ENCODE measurements at regions not wholly inside any gene's neighbourhood (a gene's known extent, or its start where the extent isn't known, plus 50 kb on each side); places are given as distances from the start of the nearest gene placed in this dataset.

- no peaks in the 10 kb centered on the region for H3F3A ChIP-seq (ENCODE audit: control insufficient read depth, insufficient read depth)
- TF ChIP-seq CTCF (IDR thresholded peaks at IDR 0.05; ENCODE audit: low read depth, low read length, poor library complexity, severe bottlenecking), result no peak
- no peak for TF ChIP-seq EZH2phosphoT487 (IDR thresholded peaks at IDR 0.05; ENCODE audit: borderline replicate concordance, low read length)
Observed at GRCh38 chr13:78198419-78198818, 279.8 kb upstream of the EDNRB start.

GRCh38 chr13:78197231-78197630 lies 278.6 kb upstream of the EDNRB start:
- Histone ChIP-seq H3K79me2 (ENCODE audit: control insufficient read depth, low read length) (no peaks in the 10 kb centered on the region), H3K4me2 (ENCODE audit: low read length) (no peak overlapping the region), H4K20me1 (ENCODE audit: control insufficient read depth, insufficient read depth, low read depth, low read length) (no peaks in the 10 kb centered on the region), H3K27me3 (ENCODE audit: control insufficient read depth, low read length) (no peaks in the 10 kb centered on the region), H3K36me3 (ENCODE audit: control insufficient read depth, low read length) (no peaks in the 10 kb centered on the region), H3K4me1 (ENCODE audit: control insufficient read depth, low read length) (no peaks in the 10 kb centered on the region), H3K9me3 (ENCODE audit: control insufficient read depth, insufficient read depth, low read length) (no peaks in the 10 kb centered on the region), H3K9me2 (replicated peaks; ENCODE audit: control insufficient read depth, low read length) (no peaks in the 10 kb centered on the region), H3F3A (ENCODE audit: control insufficient read depth, insufficient read depth) (no peaks in the 10 kb centered on the region), H3K4me3 (ENCODE audit: low read length) (no peak overlapping the region), H3K27ac (ENCODE audit: low read depth, low read length) (no peak overlapping the region)
- TF ChIP-seq EZH2phosphoT487 (IDR thresholded peaks at IDR 0.05; ENCODE audit: borderline replicate concordance, low read length), result no peak
- no peak for TF ChIP-seq CTCF (IDR thresholded peaks at IDR 0.05; ENCODE audit: low read depth, low read length, poor library complexity, severe bottlenecking)

More at GRCh38 chr13:78198419-78198818, 279.8 kb upstream of the EDNRB start:
- no peaks in the 10 kb centered on the region for H3K9me2 ChIP-seq (replicated peaks; ENCODE audit: control insufficient read depth, low read length)
- no peaks in the 10 kb centered on the region for H3K4me1 ChIP-seq (ENCODE audit: control insufficient read depth, low read length)
- H3K9me3 ChIP-seq (ENCODE audit: control insufficient read depth, insufficient read depth, low read length), result no peaks in the 10 kb centered on the region
- no peak overlapping the region for H3K4me2 ChIP-seq (ENCODE audit: low read length)
- H3K36me3 ChIP-seq (ENCODE audit: control insufficient read depth, low read length), result no peaks in the 10 kb centered on the region
- H3K27me3 ChIP-seq (ENCODE audit: control insufficient read depth, low read length), result no peaks in the 10 kb centered on the region
- no peaks in the 10 kb centered on the region for H4K20me1 ChIP-seq (ENCODE audit: control insufficient read depth, insufficient read depth, low read depth, low read length)
- no peaks in the 10 kb centered on the region for H3K79me2 ChIP-seq (ENCODE audit: control insufficient read depth, low read length)
- H3K4me3 ChIP-seq (ENCODE audit: low read length), result no peak overlapping the region
- H3K27ac ChIP-seq (ENCODE audit: low read depth, low read length), result no peak overlapping the region

GRCh38 chr13:78194904-78195639 lies 276.4 kb upstream of the EDNRB start:
- no peaks in the 10 kb centered on the region for H3F3A ChIP-seq (ENCODE audit: control insufficient read depth, insufficient read depth)
- TF ChIP-seq EZH2phosphoT487 (IDR thresholded peaks at IDR 0.05; ENCODE audit: borderline replicate concordance, low read length) (no peak), CTCF (IDR thresholded peaks at IDR 0.05; ENCODE audit: low read depth, low read length, poor library complexity, severe bottlenecking) (no peak)
- no peaks in the 10 kb centered on the region for H3K36me3 ChIP-seq (ENCODE audit: control insufficient read depth, low read length)
- no peaks in the 10 kb centered on the region for H3K9me3 ChIP-seq (ENCODE audit: control insufficient read depth, insufficient read depth, low read length)
- H3K79me2 ChIP-seq (ENCODE audit: control insufficient read depth, low read length), result no peaks in the 10 kb centered on the region
- H3K4me3 ChIP-seq (ENCODE audit: low read length), result no peak overlapping the region
- no peak overlapping the region for H3K27ac ChIP-seq (ENCODE audit: low read depth, low read length)
- no peaks in the 10 kb centered on the region for H4K20me1 ChIP-seq (ENCODE audit: control insufficient read depth, insufficient read depth, low read depth, low read length)
- H3K9me2 ChIP-seq (replicated peaks; ENCODE audit: control insufficient read depth, low read length), result no peaks in the 10 kb centered on the region
- H3K4me1 ChIP-seq (ENCODE audit: control insufficient read depth, low read length), result no peaks in the 10 kb centered on the region
- no peak overlapping the region for H3K4me2 ChIP-seq (ENCODE audit: low read length)
- H3K27me3 ChIP-seq (ENCODE audit: control insufficient read depth, low read length), result no peaks in the 10 kb centered on the region

Measured in DOHH2 (cell line).